SK-MEL-5 (cell line): ENCODE measurements at regions not wholly inside any gene's neighbourhood (a gene's known extent, or its start where the extent isn't known, plus 50 kb on each side); places are given as distances from the start of the nearest gene placed in this dataset.

Experiments used
- DNase-seq: peaks from one replicate; pipeline ENCODE4 v3.0.0-alpha.2; 2016; ENCODE audit warnings: low read depth, low spot score
- in situ Hi-C: cut with HindIII; loops from 2 replicates; pipeline ENCODE4 v1.10.0; 2016; ENCODE audit warnings: low sequenced_read_pairs, high pct_unique_total_duplicates, low pct_unique_long_range_greater_than_20kb

DNA sequence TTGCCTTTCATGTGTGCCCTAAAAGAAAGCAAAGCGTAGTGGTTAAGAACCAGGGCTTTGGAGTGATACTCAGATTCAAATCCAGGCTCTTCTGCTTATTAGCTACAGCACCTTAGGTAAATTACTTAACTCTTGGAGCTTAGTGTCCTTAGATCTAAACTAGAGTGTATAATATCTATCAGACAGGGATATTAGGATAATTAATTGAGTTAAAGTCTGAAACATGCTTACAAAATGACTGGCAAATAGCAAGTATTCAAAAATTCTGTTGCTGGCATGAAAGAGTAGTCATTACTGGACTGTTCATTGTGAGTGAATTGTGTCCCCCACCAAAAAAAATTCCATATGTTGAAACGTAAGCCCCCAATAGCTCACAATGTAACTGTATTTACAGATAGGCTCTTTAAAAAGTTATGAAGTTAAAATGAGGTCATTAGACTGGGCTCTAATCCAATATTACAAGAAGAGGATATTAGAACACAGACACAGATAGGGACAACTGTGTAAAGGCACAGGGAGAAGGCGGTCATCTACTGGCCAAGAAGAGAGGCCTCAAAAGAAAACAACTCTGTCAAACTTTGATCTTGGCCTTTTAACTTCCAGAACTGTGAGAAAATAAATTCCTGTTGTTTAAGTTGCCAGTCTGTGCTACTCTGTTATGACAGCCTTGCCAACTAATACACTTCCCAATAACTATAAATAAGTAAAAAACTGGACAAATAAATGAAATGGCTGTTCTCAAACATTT, 60.4 kb upstream of the LRRC3B start:
- in situ Hi-C loops = no loop called here
- no peak for DNase-seq
